GM12801 (cell line): ENCODE measurements at regions not wholly inside any gene's neighbourhood (a gene's known extent, or its start where the extent isn't known, plus 50 kb on each side); places are given as distances from the start of the nearest gene placed in this dataset.

Experiments used
- TF ChIP-seq, protein P1 (sequence below): IDR thresholded peaks from one replicate; pipeline ENCODE4 v1.5.1; 2011; ENCODE audit warnings: control low read depth; ENCODE audit not compliant: insufficient read length; ENCODE audit errors: extremely low read depth

GRCh38 chr3:135310317-135310716, 515.3 kb downstream of the EPHB1 start:
- TF ChIP-seq, protein P1, sequence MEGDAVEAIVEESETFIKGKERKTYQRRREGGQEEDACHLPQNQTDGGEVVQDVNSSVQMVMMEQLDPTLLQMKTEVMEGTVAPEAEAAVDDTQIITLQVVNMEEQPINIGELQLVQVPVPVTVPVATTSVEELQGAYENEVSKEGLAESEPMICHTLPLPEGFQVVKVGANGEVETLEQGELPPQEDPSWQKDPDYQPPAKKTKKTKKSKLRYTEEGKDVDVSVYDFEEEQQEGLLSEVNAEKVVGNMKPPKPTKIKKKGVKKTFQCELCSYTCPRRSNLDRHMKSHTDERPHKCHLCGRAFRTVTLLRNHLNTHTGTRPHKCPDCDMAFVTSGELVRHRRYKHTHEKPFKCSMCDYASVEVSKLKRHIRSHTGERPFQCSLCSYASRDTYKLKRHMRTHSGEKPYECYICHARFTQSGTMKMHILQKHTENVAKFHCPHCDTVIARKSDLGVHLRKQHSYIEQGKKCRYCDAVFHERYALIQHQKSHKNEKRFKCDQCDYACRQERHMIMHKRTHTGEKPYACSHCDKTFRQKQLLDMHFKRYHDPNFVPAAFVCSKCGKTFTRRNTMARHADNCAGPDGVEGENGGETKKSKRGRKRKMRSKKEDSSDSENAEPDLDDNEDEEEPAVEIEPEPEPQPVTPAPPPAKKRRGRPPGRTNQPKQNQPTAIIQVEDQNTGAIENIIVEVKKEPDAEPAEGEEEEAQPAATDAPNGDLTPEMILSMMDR = no peak

DNA sequence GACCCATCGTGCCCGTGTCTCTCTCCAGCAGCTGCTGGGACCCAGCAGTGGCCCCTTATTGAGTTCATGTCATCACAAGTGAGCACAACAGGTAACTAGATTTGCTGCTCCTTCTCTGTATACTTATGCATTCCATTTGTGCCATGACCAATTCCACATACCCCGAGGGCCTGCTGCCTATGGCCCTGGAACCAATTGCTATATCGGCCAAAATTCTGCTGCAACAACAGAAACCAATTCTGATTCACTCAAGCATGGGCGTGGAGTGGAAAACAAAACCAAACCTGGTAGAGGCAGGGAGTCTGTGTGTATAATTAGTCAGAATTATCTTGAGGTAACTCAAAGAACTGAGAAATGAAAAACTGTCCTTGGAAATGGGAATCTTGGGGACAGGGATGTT, 516.6 kb downstream of the EPHB1 start:
- TF ChIP-seq, protein P1 = no peak

DNA sequence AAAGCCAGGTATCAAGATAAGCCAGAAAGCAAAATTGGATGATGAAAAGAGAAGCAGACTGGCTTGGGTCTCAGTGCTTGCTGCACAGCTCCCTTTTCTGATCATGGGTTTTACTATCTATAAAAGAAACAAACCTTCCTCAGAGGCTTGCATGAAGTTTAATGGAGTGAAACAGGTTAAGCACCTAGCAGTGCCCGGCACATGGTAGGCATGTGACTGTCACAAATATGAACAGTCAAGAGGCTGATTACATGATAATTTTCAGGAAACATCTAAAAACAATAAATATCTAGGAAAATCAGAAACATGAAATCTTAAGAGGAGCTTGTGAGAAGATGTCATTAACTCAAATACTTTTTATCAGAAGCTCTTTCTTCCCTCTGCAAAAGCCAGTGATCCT, 519.2 kb downstream of the EPHB1 start:
- TF ChIP-seq, protein P1 = no peak

- TF ChIP-seq, protein P1 = no peak
Observed at GRCh38 chr3:135324301-135324700, 529.2 kb downstream of the EPHB1 start.

DNA sequence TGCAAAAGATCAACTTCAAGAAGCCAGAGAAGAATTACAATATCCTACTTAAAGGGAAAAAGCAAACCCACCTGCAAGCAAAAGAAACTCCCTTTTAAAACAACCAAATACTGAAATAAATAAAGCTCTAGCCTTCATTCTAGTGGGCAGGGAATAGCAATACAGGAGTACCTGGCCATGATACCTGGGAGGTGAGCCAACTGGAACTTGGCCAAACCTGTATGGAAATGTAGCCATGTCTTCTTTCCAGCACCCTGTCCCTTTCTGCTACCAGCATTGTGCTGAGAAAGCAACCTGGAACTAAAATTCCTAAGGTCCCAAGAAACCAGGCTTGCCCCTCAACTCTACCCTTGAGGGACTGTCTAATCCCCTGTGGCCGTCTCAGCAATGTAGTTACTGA, 530.0 kb downstream of the EPHB1 start:
- TF ChIP-seq, protein P1 = no peak

DNA sequence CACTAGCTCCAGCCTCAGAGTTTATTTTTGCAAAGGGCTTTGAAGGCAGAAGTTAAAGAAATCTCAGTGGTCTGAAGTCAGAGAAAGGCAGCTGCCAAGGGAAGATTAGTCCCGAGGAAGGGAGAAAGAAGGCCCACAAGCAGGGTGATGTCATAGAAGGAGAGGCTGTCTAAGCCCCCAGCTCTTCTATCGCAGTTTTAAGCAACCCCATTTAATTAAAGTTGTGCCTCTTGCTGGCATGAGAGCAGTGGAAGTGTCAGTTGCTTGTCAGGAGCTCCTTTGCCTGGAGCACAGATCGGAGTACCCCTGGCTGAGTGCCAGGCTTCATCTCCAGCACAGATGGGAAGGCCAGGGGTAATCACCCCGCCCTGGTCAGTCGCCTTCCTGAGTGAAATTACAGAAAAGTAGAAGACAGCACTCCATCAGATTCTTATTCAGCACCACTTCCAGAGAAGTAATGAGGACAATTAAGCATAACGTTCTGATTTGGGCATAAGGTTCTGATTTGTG, 530.7 kb downstream of the EPHB1 start:
- TF ChIP-seq, protein P1 = no peak

DNA sequence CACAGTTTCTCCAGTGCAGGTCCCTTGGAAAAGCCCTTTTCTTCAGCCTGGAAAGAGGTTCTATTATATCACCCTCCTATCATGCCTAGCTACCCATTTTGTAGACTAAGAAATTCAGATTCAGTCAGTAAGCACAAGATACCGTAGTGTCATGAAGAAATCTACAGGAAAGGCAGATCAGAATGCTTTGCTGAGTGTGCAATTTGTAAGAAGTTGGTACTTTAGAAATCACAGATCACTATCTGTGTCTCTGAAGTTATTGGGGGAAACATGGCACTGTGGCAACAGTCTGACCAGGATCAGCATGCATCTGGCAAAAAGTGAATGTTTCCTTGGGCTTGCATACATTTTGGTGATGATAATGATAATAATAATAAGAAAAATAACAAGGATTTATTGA, 531.8 kb downstream of the EPHB1 start:
- TF ChIP-seq, protein P1 = no peak

GRCh38 chr3:135328036-135328435, 533.0 kb downstream of the EPHB1 start:
- TF ChIP-seq, protein P1 = no peak
